ENCODE measurements at regions not wholly inside any gene's neighbourhood (a gene's known extent, or its start where the extent isn't known, plus 50 kb on each side); places are given as distances from the start of the nearest gene placed in this dataset.

DNA sequence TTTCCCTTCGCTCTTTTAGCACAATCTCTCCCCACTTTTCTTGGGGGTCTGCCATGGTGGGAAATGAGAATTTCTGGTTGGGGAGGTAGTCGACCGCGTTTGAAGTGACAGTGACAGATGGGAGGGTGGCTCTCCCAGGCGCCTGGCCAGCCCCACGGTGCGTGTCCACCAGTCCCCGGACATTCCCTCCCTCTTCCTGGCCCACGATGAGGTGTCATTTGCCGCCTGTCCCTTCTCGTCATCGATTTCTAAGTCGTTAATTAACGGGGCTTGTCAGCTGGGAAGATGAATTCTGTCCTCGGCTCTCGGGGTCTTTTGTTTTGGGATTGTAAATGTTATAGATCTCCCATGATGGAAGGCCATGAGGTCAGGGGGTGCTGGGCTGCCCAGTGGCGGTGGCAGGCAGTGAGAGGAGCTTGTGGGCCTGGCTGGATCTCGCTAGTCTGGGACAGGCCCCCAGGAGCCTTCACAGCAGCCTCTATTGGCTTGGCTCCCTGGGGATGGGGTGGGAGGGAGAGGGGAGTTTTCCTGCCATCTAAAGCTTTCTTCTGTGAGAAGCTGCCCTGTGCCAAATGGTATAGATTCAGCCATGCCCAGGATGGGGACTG, 164.2 kb downstream of the MRM1 start:
- TF ChIP-seq SIN3A (conservative IDR thresholded peaks at IDR 0.05 in 1 of 2, IDR thresholded peaks at IDR 0.05 in 1 of 2; ENCODE audit: low read depth in 1 of 2, low read length in 2 of 2) (no peak), EZH2 (IDR thresholded peaks at IDR 0.05; ENCODE audit: low read depth, low read length, severe bottlenecking) (no peak)
